ENCODE measurements at regions not wholly inside any gene's neighbourhood (a gene's known extent, or its start where the extent isn't known, plus 50 kb on each side); places are given as distances from the start of the nearest gene placed in this dataset.
"Not testable (repeated sequence)": the region's sequence is repeated elsewhere in the genome, so short reads cannot be mapped to it uniquely, and the experiment has no call there.

DNA sequence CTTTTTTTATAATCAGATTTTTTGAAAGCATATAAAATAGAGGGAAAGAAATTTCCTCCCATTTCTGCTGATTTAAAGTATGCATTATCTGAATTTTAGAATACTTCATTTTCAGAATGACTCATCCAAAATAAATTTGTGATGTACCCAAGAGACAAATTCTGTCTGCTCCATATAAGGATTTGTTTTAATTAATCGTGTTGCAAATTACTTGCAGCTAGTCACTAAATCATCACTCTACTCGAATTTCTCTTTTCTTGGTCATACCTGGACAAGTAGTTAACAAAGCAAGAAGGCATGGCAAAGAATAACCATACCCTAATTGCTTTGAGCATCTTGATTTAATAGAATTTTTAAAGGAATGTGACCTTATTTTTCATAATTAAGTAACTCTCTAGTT is 284.1 kb upstream of the GRAMD2B start:
- DNase-seq: no peak
- Histone ChIP-seq H3K4me3 (no peak overlapping the region), H3K27me3 (no peaks in the 10 kb centered on the region), H3K27ac (no peak overlapping the region), H3K4me1 (replicated peaks in 1 of 2) (peaks cover 0 to 5% of the 10 kb centered on the region in 2 donors), H3K9me3 (replicated peaks in 1 of 3) (no peaks in the 10 kb centered on the region), H3K36me3 (replicated peaks in 1 of 2) (no peaks in the 10 kb centered on the region)
- TF ChIP-seq POLR2A (IDR thresholded peaks at IDR 0.05): no peak
- TF ChIP-seq, protein P1, sequence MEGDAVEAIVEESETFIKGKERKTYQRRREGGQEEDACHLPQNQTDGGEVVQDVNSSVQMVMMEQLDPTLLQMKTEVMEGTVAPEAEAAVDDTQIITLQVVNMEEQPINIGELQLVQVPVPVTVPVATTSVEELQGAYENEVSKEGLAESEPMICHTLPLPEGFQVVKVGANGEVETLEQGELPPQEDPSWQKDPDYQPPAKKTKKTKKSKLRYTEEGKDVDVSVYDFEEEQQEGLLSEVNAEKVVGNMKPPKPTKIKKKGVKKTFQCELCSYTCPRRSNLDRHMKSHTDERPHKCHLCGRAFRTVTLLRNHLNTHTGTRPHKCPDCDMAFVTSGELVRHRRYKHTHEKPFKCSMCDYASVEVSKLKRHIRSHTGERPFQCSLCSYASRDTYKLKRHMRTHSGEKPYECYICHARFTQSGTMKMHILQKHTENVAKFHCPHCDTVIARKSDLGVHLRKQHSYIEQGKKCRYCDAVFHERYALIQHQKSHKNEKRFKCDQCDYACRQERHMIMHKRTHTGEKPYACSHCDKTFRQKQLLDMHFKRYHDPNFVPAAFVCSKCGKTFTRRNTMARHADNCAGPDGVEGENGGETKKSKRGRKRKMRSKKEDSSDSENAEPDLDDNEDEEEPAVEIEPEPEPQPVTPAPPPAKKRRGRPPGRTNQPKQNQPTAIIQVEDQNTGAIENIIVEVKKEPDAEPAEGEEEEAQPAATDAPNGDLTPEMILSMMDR (IDR thresholded peaks at IDR 0.05): no peak
- 59 to 71% (median 64%) methylated on average over 2 of the region's 2 CpGs for WGBS, 4 donors
- intact Hi-C loops (cut with DNase I): no loop called here

DNA sequence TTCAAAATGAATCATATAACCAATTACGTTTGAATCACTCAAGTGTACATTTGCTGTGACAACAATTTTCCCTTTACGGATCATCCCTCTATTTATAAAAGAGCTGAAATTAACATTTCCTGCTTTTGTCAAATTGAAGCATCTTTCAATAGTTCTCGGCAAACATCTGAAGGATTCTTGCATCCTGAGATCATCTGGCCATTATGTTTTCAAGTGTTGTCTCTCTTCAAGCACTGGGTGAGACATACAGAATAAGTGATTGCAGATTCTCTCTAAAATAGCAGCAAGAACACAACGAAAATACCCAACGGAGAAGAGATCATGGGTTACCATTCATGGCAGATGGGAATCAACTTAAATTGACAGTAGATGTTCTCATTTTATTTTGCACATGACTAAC is 283.4 kb upstream of the GRAMD2B start:
- TF ChIP-seq, protein P1 (IDR thresholded peaks at IDR 0.05): no peak
- no peak for TF ChIP-seq POLR2A (IDR thresholded peaks at IDR 0.05)
- Histone ChIP-seq H3K36me3 (replicated peaks in 1 of 2) (no peaks in the 10 kb centered on the region), H3K4me3 (no peak overlapping the region), H3K9me3 (replicated peaks in 1 of 3) (no peaks in the 10 kb centered on the region), H3K27ac (no peak overlapping the region), H3K4me1 (replicated peaks in 1 of 2) (peaks cover 0 to 5% of the 10 kb centered on the region in 2 donors), H3K27me3 (no peaks in the 10 kb centered on the region)
- intact Hi-C loops (cut with DNase I): no loop called here
- 45 to 61% (median 51%) methylated on average over 5 of the region's 5 CpGs for WGBS, 4 donors
- DNase-seq: no peak

DNA sequence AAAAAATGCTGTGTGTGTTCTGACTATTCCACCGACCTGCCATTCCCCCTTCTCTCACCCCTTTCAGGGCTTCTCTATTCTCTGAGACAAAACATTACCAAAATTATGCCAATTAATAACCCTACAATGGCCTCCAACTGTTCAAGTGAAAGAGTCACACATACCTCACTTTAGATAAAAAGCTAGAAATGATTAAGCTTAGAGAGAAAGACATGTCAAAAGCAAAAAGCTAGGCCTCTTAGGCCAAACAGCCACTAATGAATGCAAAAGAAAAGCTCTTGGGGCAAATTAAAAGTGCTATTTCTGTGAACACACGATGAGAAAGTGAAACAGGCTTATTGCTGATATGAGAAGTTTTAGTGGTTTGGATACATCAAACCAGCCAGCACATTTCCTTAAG is 279.6 kb upstream of the GRAMD2B start:
- 75 to 89% (median 80%) methylated on average over 2 of the region's 2 CpGs for WGBS, 4 donors
- Histone ChIP-seq H3K4me1 (replicated peaks in 1 of 2) (peaks cover 0 to under 1% of the 10 kb centered on the region in 2 donors), H3K36me3 (replicated peaks in 1 of 2) (no peaks in the 10 kb centered on the region), H3K27me3 (no peaks in the 10 kb centered on the region), H3K27ac (no peak overlapping the region), H3K4me3 (no peak overlapping the region), H3K9me3 (replicated peaks in 1 of 3) (no peaks in the 10 kb centered on the region)
- intact Hi-C loops (cut with DNase I): no loop called here
- TF ChIP-seq, protein P1 (IDR thresholded peaks at IDR 0.05): no peak
- no peak for TF ChIP-seq POLR2A (IDR thresholded peaks at IDR 0.05)
- no peak for DNase-seq

DNA sequence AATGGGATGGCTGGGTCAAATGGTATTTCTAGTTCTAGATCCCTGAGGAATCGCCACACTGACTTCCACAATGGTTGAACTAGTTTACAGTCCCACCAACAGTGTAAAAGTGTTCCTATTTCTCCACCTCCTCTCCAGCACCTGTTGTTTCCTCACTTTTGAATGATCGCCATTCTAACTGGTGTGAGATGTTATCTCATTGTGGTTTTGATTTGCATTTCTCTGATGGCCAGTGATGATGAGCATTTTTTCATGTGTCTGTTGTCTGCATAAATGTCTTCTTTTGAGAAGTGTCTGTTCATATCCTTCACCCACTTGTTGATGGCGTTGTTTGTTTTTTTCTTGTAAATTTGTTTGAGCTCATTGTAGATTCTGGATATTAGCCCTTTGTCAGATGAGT is 272.9 kb upstream of the GRAMD2B start:
- H3K27ac ChIP-seq; H3K4me3 ChIP-seq; H3K4me1 ChIP-seq (replicated peaks in 1 of 2); H3K9me3 ChIP-seq (replicated peaks in 1 of 3); H3K27me3 ChIP-seq; intact Hi-C loops (cut with DNase I); DNase-seq; H3K36me3 ChIP-seq (replicated peaks in 1 of 2): not testable (repeated sequence)
- 74 to 93% (median 91%) methylated on average over 2 to 3 of the region's 3 CpGs for WGBS, 4 donors

DNA sequence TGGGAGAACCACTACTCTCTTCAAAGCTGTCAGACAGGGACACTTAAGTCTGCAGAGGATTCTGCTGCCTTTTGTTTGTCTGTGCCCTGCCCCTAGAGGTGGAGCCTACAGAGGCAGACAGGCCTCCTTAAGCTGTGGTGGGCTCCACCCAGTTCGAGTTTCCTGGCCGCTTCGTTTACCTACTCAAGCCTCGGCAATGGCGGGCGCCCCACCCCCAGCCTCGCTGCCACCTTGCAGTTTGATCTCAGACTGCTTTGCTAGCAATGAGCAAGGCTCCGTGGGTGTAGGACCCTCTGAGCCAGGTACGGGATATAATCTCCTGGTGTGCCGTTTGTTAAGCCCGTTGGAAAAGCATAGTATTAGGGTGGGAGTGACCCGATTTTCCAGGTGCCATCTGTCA is 267.9 kb upstream of the GRAMD2B start:
- H3K27ac ChIP-seq; H3K36me3 ChIP-seq (replicated peaks in 1 of 2); intact Hi-C loops (cut with DNase I); H3K4me1 ChIP-seq (replicated peaks in 1 of 2); H3K4me3 ChIP-seq; H3K9me3 ChIP-seq (replicated peaks in 1 of 3); DNase-seq; H3K27me3 ChIP-seq: not testable (repeated sequence)
- WGBS, 4 donors: 86 to 92% (median 89%) methylated on average over 9 to 12 of the region's 12 CpGs
